Right hindlimb (tissue), 1 donor: ENCODE measurements at regions not wholly inside any gene's neighbourhood (a gene's known extent, or its start where the extent isn't known, plus 50 kb on each side); places are given as distances from the start of the nearest gene placed in this dataset.
"Not testable (repeated sequence)": the region's sequence is repeated elsewhere in the genome, so short reads cannot be mapped to it uniquely, and the experiment has no call there.

ENCODE experiments used
- DNase-seq: peaks from one replicate; pipeline ENCODE4 v3.0.0-alpha.2; 2018

- no peak for DNase-seq
Observed at GRCh38 chr3:106327696-106328025, 458.8 kb upstream of the CBLB start.

GRCh38 chr3:106328224-106328623 is 459.4 kb upstream of the CBLB start:
- DNase-seq, result no peak

GRCh38 chr3:106329521-106329920 is 460.7 kb upstream of the CBLB start:
- no peak for DNase-seq

GRCh38 chr3:106331636-106332035 is 462.8 kb upstream of the CBLB start:
- DNase-seq, result no peak

- no peak for DNase-seq
Observed at GRCh38 chr3:106332129-106332528, 463.3 kb upstream of the CBLB start.

- no peak for DNase-seq
Observed at GRCh38 chr3:106332884-106333283, 464.1 kb upstream of the CBLB start.

- DNase-seq, result no peak
Observed at GRCh38 chr3:106333911-106334618, 465.3 kb upstream of the CBLB start.

GRCh38 chr3:106336619-106337018 is 467.8 kb upstream of the CBLB start:
- DNase-seq, result no peak

GRCh38 chr3:106337116-106337515 is 468.3 kb upstream of the CBLB start:
- no peak for DNase-seq

- DNase-seq, result no peak
Observed at GRCh38 chr3:106338582-106339214, 469.9 kb upstream of the CBLB start.

GRCh38 chr3:106339551-106339950 is 470.7 kb upstream of the CBLB start:
- DNase-seq, result no peak

- no peak for DNase-seq
Observed at GRCh38 chr3:106341087-106341486, 472.3 kb upstream of the CBLB start.

GRCh38 chr3:106341586-106342162 is 472.9 kb upstream of the CBLB start:
- no peak for DNase-seq

- DNase-seq, result no peak
Observed at GRCh38 chr3:106342386-106342785, 473.6 kb upstream of the CBLB start.

- DNase-seq, result no peak
Observed at GRCh38 chr3:106343811-106344210, 475.0 kb upstream of the CBLB start.

GRCh38 chr3:106345353-106346027 is 476.7 kb upstream of the CBLB start:
- DNase-seq, result peak; percentile 49

GRCh38 chr3:106347350-106347749 is 478.5 kb upstream of the CBLB start:
- DNase-seq, result no peak

- DNase-seq, result no peak
Observed at GRCh38 chr3:106348139-106348690, 479.4 kb upstream of the CBLB start.

GRCh38 chr3:106349191-106349881 is 480.5 kb upstream of the CBLB start:
- no peak for DNase-seq

GRCh38 chr3:106355873-106356272 is 487.1 kb upstream of the CBLB start:
- DNase-seq, result no peak

- no peak for DNase-seq
Observed at GRCh38 chr3:106359692-106360091, 490.9 kb upstream of the CBLB start.

GRCh38 chr3:106360901-106361300 is 492.1 kb upstream of the CBLB start:
- not testable (repeated sequence) for DNase-seq

- DNase-seq, result no peak
Observed at GRCh38 chr3:106364477-106364876, 495.7 kb upstream of the CBLB start.
